Upper lobe of left lung (tissue), 4 donors: ENCODE measurements at regions not wholly inside any gene's neighbourhood (a gene's known extent, or its start where the extent isn't known, plus 50 kb on each side); places are given as distances from the start of the nearest gene placed in this dataset.

Experiments used
- CTCF ChIP-seq, 6 experiments: fragments of 450-650 bp in 4 of 6; fragments of 200-600 bp in 2 of 6; sonication (generic) in 2 of 6; IDR thresholded peaks; one replicate each; pipeline ENCODE4 v1.5.1; 2016 to 2019; ENCODE audit warnings: antibody characterized with exemption in 6 of 6
- POLR2A ChIP-seq, 4 donors: fragments of 450-650 bp; IDR thresholded peaks; one replicate each; pipeline ENCODE4 v1.5.1; 2016 to 2017; ENCODE audit warnings: antibody characterized with exemption in 4 of 4, mild to moderate bottlenecking in 2 of 4
- POLR2AphosphoS5 ChIP-seq, 2 donors: sonication (generic); formaldehyde crosslinking; IDR thresholded peaks; one replicate each; pipeline ENCODE4 v1.5.1; 2017; ENCODE audit warnings: antibody characterized with exemption in 2 of 2

GRCh38 chr14:42731480-42731879 is 1124.8 kb downstream of the LRFN5 start:
- TF ChIP-seq CTCF (IDR thresholded peaks at IDR 0.05) = no peak
- TF ChIP-seq POLR2AphosphoS5 (IDR thresholded peaks at IDR 0.05) = no peak
- no peak for TF ChIP-seq POLR2A (IDR thresholded peaks at IDR 0.05)
